Kidney epithelial cell (primary cell): ENCODE measurements at regions not wholly inside any gene's neighbourhood (a gene's known extent, or its start where the extent isn't known, plus 50 kb on each side); places are given as distances from the start of the nearest gene placed in this dataset.

Source experiments
- DNase-seq: peaks from one replicate; pipeline ENCODE4 v3.0.0-alpha.2; 2010; ENCODE audit warnings: low read depth
- H3K27me3 ChIP-seq: 2 replicates; pipeline ENCODE4 v1.6.0; 2011; ENCODE audit warnings: low read length; ENCODE audit not compliant: control insufficient read depth, insufficient read depth
- H3K36me3 ChIP-seq: 2 replicates; pipeline ENCODE4 v1.5.1; 2011; ENCODE audit warnings: low read length; ENCODE audit not compliant: control insufficient read depth, insufficient read depth
- H3K4me3 ChIP-seq: 2 replicates; pipeline ENCODE4 v1.5.1; 2011; ENCODE audit warnings: low read depth, mild to moderate bottlenecking, control low read depth, low read length
- CTCF ChIP-seq: IDR thresholded peaks from 2 replicates; pipeline ENCODE4 v1.5.1; 2011; ENCODE audit warnings: mild to moderate bottlenecking, moderate library complexity, low read length, control low read depth, inconsistent platforms; ENCODE audit not compliant: insufficient read depth, poor library complexity, severe bottlenecking

- no peak for DNase-seq
- TF ChIP-seq CTCF = no peak
- no peaks in the 10 kb centered on the region for H3K27me3 ChIP-seq
- no peaks in the 10 kb centered on the region for H3K36me3 ChIP-seq
- no peak overlapping the region for H3K4me3 ChIP-seq
These were observed 73.9 kb downstream of the PRLHR start for GRCh38 chr10:118521415-118522117.

- TF ChIP-seq CTCF = no peak
- H3K27me3 ChIP-seq = no peaks in the 10 kb centered on the region
These were observed 75.2 kb downstream of the PRLHR start for GRCh38 chr10:118520116-118520742.

GRCh38 chr10:118518095-118518494, 77.4 kb downstream of the PRLHR start:
- H3K36me3 ChIP-seq = no peaks in the 10 kb centered on the region
- DNase-seq = no peak
- TF ChIP-seq CTCF = no peak
- H3K27me3 ChIP-seq = no peaks in the 10 kb centered on the region
- H3K4me3 ChIP-seq = no peak overlapping the region

More at GRCh38 chr10:118520116-118520742, 75.2 kb downstream of the PRLHR start:
- Histone ChIP-seq H3K4me3 (no peak overlapping the region), H3K36me3 (no peaks in the 10 kb centered on the region)
- DNase-seq = no peak

- no peak for DNase-seq
- Histone ChIP-seq H3K4me3 (no peak overlapping the region), H3K36me3 (no peaks in the 10 kb centered on the region), H3K27me3 (no peaks in the 10 kb centered on the region)
- no peak for TF ChIP-seq CTCF
These were observed 78.7 kb downstream of the PRLHR start for GRCh38 chr10:118516716-118517115.

- no peak for DNase-seq
- no peaks in the 10 kb centered on the region for H3K27me3 ChIP-seq
- H3K36me3 ChIP-seq = no peaks in the 10 kb centered on the region
- no peak for TF ChIP-seq CTCF
- H3K4me3 ChIP-seq = no peak overlapping the region
These were observed 82.3 kb downstream of the PRLHR start for GRCh38 chr10:118513174-118513573.
